HEK293T (cell line): ENCODE measurements at regions not wholly inside any gene's neighbourhood (a gene's known extent, or its start where the extent isn't known, plus 50 kb on each side); places are given as distances from the start of the nearest gene placed in this dataset.

Experiments used
- CTCF ChIA-PET: fragments of 350-600 bp; formaldehyde crosslinking; extraction: SDS; loops from one replicate; lab custom pipeline; 2021; ENCODE audit warnings: antibody characterized with exemption, inconsistent platforms; lab: Yijun Ruan, JAX
- POLR2A ChIA-PET: fragments of 350-600 bp; formaldehyde crosslinking; extraction: SDS; loops from one replicate; lab custom pipeline; 2020; ENCODE audit warnings: antibody characterized with exemption, inconsistent platforms; lab: Yijun Ruan, JAX
- DNase-seq: peaks from one replicate; pipeline ENCODE4 v3.0.0; 2012; ENCODE audit warnings: mixed read lengths; ENCODE audit errors: extremely low spot score
- ARNT ChIP-seq: fragments of 450-650 bp; IDR thresholded peaks from 2 replicates; pipeline ENCODE4 v1.6.1; 2017; ENCODE audit warnings: mild to moderate bottlenecking
- BHLHE40 ChIP-seq: fragments of 450-650 bp; IDR thresholded peaks from 2 replicates; pipeline ENCODE4 v1.6.1; 2016; ENCODE audit warnings: mild to moderate bottlenecking, moderate library complexity, borderline replicate concordance
- CTBP1 ChIP-seq: fragments of 450-650 bp; IDR thresholded peaks from 2 replicates; pipeline ENCODE4 v1.6.1; 2016; ENCODE audit warnings: borderline replicate concordance
- ELF4 ChIP-seq: fragments of 450-650 bp; IDR thresholded peaks from 2 replicates; pipeline ENCODE4 v1.6.1; 2017; ENCODE audit warnings: antibody characterized with exemption
- FOXA1 ChIP-seq: fragments of 450-650 bp; IDR thresholded peaks from 2 replicates; pipeline ENCODE4 v1.6.1; 2016; ENCODE audit warnings: mild to moderate bottlenecking
- FOXK2 ChIP-seq: fragments of 450-650 bp; IDR thresholded peaks from 2 replicates; pipeline ENCODE4 v1.6.1; 2016; ENCODE audit warnings: mild to moderate bottlenecking
- FOXM1 ChIP-seq: fragments of 450-650 bp; IDR thresholded peaks from 2 replicates; pipeline ENCODE4 v1.6.1; 2017; ENCODE audit warnings: mild to moderate bottlenecking, borderline replicate concordance
- HDGF ChIP-seq: fragments of 450-650 bp; IDR thresholded peaks from 2 replicates; pipeline ENCODE4 v1.6.1; 2017; ENCODE audit warnings: antibody characterized with exemption, borderline replicate concordance
- L3MBTL2 ChIP-seq: fragments of 450-650 bp; conservative IDR thresholded peaks from 2 replicates; pipeline ENCODE4 v1.6.1; 2016; ENCODE audit warnings: mild to moderate bottlenecking
- LEF1 ChIP-seq: fragments of 450-650 bp; IDR thresholded peaks from 2 replicates; pipeline ENCODE4 v1.6.1; 2017; ENCODE audit warnings: mild to moderate bottlenecking, borderline replicate concordance
- NFRKB ChIP-seq: fragments of 450-650 bp; IDR thresholded peaks from 2 replicates; pipeline ENCODE4 v1.6.1; 2016; ENCODE audit warnings: mild to moderate bottlenecking, moderate library complexity
- SP1 ChIP-seq: fragments of 450-650 bp; IDR thresholded peaks from 2 replicates; pipeline ENCODE4 v1.6.1; 2017
- SUZ12 ChIP-seq: fragments of 450-650 bp; IDR thresholded peaks from 2 replicates; pipeline ENCODE4 v1.6.1; 2016; ENCODE audit warnings: mild to moderate bottlenecking
- TARDBP ChIP-seq: fragments of 450-650 bp; IDR thresholded peaks from 2 replicates; pipeline ENCODE4 v1.6.1; 2016
- ZNF384 ChIP-seq: fragments of 450-650 bp; IDR thresholded peaks from 2 replicates; pipeline ENCODE4 v1.6.1; 2016
- TF ChIP-seq, protein P1 (sequence below): fragments of 450-650 bp; IDR thresholded peaks from 2 replicates; pipeline ENCODE4 v1.6.1; 2016

DNA sequence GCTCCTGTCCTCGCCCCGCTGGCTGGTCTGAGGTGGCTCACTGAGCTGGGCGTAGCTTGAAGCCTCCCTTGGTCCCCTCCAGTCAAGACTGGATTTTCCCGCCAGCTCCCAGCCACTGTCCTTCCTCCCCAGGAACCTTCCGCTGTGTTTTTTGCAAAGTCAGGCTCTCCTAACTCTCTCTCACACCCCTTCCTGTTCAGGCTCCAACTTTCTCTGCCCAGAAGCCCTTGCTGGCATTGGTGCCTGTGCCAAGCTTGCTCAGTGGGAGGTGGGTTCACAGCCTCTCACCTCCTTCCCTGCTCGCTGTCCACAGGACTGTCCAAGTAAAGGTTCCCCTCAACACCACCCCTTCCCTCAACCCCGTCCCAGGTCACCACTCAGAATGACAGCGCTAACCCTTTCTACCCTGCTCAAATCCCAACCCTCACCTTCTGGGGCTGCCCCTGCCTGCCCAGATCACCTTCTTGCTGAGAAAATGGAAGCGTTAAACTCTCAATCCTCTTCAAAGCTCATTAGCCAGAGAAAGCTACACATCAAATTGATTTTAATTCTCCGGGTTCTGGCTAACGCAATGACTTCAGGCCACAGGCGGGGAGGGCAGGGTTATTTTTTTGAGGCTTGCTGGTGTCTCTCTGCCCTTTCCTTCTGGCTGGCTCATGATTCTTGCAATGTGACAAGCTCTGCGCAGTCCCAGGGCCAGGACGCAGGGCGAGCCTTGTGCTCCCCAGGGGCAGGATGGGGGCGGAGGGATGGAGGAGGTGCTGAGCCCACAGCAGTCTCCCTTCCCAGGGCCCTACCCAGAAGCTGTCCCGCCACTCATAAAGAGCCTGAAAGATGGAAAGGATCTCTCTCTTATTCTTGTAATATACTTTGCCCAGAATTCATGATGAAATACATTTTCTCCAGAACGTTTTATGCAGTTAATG lies 357.2 kb upstream of the TNRC6C start:
- CTCF ChIA-PET, result interaction anchor here (0.7 kb wide), 1 partner anchor 1982 kb away, joined by 3 read pairs; no protein-coding TSS in a partner anchor
- TF ChIP-seq CTBP1 (no peak), BHLHE40 (no peak), NFRKB (no peak), TARDBP (no peak), L3MBTL2 (no peak), FOXK2 (no peak), SP1 (no peak), SUZ12 (no peak), ARNT (no peak), FOXM1 (no peak), FOXA1 (no peak), ZNF384 (no peak)
- TF ChIP-seq, protein P1, sequence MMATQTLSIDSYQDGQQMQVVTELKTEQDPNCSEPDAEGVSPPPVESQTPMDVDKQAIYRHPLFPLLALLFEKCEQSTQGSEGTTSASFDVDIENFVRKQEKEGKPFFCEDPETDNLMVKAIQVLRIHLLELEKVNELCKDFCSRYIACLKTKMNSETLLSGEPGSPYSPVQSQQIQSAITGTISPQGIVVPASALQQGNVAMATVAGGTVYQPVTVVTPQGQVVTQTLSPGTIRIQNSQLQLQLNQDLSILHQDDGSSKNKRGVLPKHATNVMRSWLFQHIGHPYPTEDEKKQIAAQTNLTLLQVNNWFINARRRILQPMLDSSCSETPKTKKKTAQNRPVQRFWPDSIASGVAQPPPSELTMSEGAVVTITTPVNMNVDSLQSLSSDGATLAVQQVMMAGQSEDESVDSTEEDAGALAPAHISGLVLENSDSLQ, result no peak
- DNase-seq, result no peak
- POLR2A ChIA-PET, result no interaction called here

DNA sequence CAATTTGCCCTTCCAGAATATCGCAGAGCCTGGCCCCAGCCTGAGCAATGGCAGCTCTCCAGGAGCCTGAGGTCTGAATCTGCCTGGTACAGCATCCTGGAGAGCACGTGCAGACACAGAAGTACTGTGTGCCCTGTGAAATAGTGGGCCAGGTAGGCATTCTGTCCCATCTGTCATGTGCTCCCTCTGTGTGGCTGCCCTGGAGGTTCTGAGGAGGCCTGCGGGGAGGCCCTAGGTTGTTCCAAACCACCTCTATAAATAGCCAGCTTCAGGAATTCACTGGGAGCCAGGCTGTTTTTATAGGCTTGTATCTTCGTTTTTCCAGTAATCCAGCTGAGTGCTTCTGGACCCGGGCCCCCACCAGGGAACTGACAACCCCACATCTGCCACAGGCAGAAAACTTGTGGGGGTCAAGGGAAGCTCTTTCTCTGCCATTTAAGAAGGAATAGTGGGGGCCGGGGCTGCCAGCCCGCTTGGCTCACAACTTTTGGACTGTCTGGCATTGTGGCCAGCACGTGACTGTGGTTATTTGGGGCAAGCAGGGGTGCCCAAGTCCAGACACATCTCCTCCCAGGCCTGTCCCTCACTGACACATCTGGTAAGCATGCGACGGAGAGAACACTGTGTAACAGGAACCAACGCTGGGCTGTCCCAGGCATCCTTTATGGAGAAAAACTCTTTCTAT lies 356.3 kb upstream of the TNRC6C start:
- CTCF ChIA-PET, result interaction anchor here (0.7 kb wide), 1 partner anchor 1983 kb away, joined by 3 read pairs; no protein-coding TSS in a partner anchor
- TF ChIP-seq SUZ12 (no peak), HDGF (no peak), ZNF384 (no peak), FOXK2 (no peak), ARNT (no peak), L3MBTL2 (no peak), CTBP1 (no peak), FOXA1 (no peak), BHLHE40 (no peak), SP1 (no peak), ELF4 (no peak), NFRKB (no peak), LEF1 (no peak), FOXM1 (no peak)
- TF ChIP-seq, protein P1, result no peak
- no peak for DNase-seq
- POLR2A ChIA-PET, result no interaction called here

DNA sequence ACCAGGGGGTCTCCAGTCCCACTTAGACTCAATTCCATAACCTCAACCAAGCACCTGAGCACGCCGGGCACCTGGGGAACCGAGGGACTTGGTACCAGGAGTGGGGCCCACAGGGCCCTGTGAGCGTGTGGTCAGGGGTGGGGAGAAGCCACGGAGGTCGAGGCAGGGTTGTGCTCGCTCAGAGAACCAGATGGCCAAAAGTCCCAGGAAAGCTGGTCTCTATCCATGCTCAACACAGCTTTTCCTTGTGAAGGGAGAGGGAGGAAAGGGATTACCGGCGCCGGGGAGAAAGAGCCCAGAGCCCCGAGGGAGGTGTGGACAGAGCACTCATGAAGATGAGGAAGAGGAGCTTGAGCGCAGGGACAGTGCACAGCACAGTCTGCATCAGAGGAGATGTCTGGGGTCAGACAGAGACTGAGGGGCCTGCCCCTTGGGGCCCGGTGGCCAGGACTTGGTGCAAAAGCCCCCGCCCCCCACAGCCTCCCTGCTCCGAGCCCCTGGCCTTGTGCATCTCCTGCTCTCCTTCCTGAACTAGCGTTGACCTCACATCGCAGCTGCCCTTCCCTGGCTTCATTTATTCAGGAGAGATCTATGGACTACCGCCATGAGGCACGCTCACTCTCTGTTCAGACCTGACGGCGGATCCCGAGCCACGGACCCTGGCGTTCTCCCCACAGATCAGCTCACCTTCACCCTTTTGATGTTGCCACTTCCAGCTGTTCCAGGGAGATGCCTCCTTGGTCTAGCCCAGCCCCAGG lies 355.4 kb upstream of the TNRC6C start:
- TF ChIP-seq FOXM1 (no peak), LEF1 (no peak), ZNF384 (no peak), L3MBTL2 (no peak), CTBP1 (no peak), ARNT (no peak), TARDBP (no peak), BHLHE40 (no peak), HDGF (no peak), SUZ12 (no peak), ELF4 (no peak), FOXA1 (no peak), NFRKB (no peak), SP1 (no peak)
- TF ChIP-seq, protein P1, result no peak
- DNase-seq, result no peak
- ChIA-PET CTCF (no interaction called here), POLR2A (no interaction called here)

DNA sequence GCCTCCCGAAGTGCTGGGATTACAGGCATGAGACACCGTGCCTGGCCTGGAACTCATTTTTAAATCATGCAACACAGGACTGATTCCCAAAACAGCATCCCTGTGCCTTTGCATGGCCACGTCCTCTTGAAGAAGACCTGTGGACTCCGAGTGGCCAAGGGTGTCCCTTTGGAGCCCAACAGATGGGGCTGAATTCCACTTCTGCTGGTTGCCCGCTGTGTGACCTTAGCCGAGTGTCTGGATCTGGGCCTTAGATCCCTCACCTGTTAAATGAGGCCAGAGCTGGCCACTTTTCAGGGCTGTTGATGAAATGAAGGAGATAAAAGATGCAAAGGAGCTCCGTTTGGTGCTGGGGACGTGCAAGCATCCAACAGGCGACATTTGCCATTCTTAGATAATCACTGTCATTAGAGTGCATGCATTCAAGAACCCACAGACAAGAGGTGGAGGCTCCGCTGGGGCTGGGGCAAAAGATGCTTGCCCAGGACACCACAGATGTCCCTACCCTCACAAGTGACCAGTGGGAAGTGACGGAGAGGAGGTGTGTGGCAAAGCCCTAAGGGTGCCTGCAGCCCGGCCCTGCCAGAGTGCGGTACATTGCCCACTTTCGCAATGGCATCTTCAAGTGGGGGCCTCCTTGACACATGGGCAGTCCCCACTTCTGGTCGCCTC lies 354.1 kb upstream of the TNRC6C start:
- TF ChIP-seq CTBP1 (no peak), SUZ12 (no peak), NFRKB (no peak), LEF1 (no peak), BHLHE40 (no peak), FOXK2 (no peak), ZNF384 (no peak), FOXA1 (no peak), SP1 (no peak), HDGF (no peak), TARDBP (no peak), ELF4 (no peak), L3MBTL2 (no peak)
- TF ChIP-seq, protein P1, result no peak
- no peak for DNase-seq
- ChIA-PET CTCF (no interaction called here), POLR2A (no interaction called here)
